ENCODE measurements at regions not wholly inside any gene's neighbourhood (a gene's known extent, or its start where the extent isn't known, plus 50 kb on each side); places are given as distances from the start of the nearest gene placed in this dataset.
"Not testable (repeated sequence)": the region's sequence is repeated elsewhere in the genome, so short reads cannot be mapped to it uniquely, and the experiment has no call there.

DNA sequence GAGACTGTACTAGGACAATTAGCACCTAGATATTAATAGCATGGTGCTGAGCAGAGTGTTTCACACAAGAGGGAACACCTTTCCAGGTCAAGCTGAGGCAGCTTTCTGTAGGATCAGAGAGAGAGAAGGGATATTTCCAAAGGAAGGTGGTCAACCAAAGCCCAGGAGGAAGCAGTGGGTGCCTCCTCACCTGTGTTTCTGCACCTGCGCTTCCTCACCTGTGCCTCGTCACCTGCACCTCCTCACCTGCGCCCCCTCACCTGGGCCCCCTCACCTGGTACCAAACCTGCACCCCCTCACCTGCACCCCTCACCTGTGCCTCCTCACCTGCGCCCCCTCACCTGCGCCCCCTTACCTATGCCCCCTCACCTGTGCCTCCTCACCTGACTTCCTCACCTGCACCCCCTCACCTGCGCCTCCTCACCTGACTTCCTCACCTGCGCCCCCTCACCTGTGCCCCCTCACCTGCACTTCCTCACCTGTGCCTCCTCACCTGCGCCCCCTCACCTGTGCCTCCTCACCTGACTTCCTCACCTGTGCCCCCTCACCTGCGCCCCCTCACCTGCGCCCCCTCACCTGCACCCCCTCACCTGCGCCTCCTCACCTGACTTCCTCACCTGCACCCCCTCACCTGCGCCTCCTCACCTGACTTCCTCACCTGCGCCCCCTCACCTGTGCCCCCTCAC is 67.9 kb downstream of the TTLL2 start:
- DNase-seq (ENCODE audit: low read depth, low spot score), result no peak

DNA sequence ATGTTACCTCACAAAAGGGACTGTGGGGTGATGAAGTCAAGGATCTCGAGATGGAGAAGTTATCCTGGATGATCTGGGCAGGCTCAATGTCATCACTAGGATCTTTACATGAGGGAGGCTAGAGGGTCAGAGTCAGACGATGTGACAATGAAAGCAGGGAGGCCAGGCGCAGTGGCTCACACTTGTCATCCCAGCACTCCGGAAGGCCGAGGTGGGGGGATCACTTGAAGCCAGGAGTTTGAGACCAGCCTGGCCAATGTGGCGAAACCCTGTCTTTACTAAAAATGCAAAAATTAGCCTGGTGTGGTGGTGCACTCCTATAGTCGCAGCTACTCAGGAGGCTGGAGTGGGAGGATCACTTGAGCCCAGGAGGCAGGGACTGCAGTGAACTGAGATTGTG is 68.8 kb downstream of the TTLL2 start:
- no peak for DNase-seq (ENCODE audit: low read depth, low spot score)

DNA sequence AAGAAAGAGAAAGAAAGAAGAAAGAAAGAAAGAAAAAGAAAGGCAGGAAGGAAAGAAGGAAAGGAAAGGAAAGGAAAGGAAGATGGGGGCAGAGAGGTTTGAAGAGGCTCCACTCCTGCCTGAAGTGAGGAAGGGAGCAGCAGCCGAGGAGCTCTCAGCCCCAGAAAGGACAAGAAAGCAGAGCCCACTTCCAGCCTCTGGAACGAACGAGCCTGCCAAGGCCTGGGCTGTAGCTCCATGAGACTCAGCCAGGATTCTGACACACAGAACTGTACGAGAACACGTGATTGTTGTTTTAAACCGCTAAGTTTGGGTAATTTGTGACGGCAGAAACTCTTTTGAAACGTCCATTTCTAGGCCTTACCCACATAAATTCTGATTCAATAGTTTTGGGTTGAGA is 69.5 kb downstream of the TTLL2 start:
- no peak for DNase-seq (ENCODE audit: low read depth, low spot score)

GRCh38 chr6:167394820-167395219 is 69.9 kb downstream of the TTLL2 start:
- no peak for DNase-seq (ENCODE audit: low read depth, low spot score)

- no peak for DNase-seq (ENCODE audit: low read depth, low spot score)
Measured at GRCh38 chr6:167396068-167396658, 71.3 kb downstream of the TTLL2 start.

DNA sequence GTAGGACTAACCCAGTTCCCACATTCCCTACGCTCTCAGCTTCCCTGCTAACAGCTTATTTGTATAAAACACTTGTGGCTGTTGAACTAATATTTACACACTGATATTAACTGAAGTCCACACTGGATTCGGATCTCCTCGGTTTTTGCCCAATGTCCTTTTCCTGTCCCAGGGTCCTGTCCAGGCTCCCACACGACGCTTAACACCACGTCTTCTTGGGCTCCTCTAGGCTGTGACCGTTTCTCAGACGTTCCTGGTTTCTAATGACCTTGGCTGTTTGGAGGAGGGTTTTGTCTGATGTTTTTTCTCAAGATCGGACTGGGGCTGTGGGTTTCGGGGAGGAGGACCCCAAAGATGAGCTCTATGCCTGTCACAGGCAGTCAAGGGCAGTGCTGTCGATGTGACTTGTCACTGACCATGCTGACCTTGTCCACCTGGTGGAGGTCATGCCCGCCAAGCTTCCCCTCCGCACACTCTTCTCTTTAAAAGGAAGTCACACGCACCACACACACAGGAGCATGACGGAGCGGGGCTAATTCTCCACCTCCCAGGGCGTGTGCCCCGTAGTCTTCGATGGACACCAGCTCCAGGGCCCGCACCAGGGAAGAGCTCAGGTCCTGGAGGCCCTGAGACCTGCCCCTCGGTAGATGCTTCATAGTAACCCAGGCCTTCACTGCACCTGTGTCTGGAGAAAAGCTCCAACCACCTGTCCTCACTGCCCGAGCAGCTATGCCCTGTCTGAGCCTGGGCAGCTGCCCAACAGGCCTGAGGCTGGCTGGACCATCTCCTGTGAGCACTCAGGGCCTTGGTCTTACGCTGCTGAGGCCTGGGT is 72.0 kb downstream of the TTLL2 start:
- DNase-seq (ENCODE audit: low read depth, low spot score), result no peak

DNA sequence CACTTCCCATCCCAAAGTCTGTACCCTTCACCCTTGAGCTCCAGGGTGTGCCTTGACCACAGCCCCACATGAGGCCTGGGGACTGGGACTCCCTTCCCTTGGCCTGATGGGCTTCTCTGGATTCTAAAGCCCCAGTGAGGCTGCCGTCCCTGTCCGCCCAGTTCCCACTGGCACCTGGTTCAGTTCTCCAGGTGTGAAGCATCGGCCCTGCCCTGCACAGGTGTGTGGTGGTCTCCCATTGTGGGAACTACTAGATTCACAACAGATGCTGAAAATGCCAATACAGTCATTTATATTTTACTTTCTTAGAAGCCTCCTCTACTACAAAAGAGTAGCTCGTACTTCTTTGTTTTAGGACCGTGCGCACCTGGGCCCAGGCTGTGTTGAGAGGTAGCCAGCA is 72.8 kb downstream of the TTLL2 start:
- DNase-seq (ENCODE audit: low read depth, low spot score), result no peak

DNA sequence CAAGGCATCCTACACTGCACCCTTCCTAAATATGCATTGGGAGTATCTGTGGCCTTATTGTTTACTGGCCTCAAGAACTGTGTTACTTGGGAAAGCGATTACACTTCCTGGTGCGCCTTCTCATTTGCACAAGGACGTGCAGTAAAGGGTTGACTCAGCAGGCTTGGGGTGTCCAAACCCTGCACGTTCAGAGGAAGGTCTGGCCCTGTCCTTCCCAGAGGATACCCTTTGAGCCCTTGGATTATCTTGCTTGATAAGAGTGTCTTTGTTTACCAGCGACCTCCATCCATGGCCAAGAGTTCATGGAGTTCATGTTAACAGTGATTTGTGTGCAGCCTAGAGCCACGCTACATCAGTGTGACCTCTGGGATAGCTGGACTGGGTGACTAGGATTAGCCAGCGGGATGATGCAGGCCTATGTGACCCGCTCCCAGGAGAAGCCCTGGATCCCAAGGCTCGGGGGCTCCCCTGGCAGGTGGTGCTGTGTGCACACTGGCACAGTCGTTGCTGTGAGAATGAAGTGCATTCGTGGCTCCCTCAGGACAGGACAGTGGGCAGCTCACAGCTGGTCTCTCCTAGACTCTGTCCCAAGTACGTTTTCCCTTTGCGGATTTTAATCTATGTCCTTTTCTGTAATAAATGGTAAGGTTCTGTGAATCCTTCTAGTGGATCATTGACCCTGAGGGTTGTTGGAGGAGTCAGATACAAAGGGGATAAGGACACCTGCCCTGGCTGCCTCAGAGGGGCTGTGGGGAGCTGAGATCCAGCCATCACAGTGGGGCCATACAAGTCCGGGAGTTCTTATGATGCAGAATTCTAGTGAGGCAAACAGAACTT is 73.5 kb downstream of the TTLL2 start:
- no peak for DNase-seq (ENCODE audit: low read depth, low spot score)

GRCh38 chr6:167399051-167399387 is 74.1 kb downstream of the TTLL2 start:
- DNase-seq (ENCODE audit: low read depth, low spot score), result no peak

DNA sequence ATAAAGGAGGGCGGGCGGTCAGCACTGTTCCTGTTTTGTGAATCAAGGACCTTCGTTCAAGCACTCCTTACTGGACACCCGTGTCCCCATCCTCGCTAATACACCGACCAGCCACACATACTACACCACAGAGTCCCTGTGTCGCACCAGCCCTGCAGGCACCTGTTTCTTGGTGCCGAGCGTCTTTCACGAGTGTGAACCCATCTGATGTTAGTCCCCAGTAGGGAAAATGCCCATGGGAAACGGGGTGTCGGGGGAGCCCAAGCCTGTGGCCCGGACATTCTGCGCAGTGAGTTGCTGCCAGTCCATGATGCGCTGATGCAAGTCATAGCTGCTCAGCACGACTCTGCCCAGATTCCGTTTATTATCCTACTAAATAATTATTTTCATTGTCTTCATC is 74.7 kb downstream of the TTLL2 start:
- DNase-seq (ENCODE audit: low read depth, low spot score), result no peak

GRCh38 chr6:167400482-167401138 is 75.7 kb downstream of the TTLL2 start:
- DNase-seq (ENCODE audit: low read depth, low spot score), result no peak

DNA sequence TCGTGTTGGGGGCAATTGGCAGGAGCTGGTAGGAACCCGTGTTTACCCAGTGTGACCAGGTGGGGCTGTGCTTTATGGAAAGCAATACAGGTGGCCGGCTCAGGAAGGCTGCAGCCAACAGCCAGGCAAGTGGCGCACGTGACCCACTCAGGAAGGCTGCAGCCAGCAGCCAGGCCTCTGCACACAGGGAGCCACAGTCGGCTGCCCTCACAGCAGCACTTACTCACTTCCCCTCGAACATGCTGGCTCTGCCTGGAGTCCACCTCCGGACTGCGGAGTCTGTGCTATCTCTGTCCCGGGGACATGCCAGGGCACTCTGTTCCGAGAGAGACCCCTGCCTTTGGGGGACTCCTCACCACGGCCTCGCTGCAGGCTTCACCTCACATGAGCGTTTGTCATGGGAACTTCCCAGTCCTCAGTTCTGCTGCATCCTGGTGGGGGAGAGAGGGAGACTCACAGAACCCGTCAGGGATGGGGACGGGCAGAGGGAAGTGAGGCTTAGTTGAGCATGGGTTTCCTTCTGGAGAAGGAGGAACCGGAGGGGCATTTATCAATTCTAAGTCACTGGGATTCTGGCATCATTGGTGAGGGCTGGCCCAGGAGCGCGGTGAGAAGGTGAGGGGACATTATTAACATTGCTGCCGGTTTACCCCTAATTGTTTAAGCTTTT is 76.8 kb downstream of the TTLL2 start:
- DNase-seq (ENCODE audit: low read depth, low spot score), result no peak

- DNase-seq (ENCODE audit: low read depth, low spot score), result no peak
Measured at GRCh38 chr6:167402195-167402686, 77.4 kb downstream of the TTLL2 start.

DNA sequence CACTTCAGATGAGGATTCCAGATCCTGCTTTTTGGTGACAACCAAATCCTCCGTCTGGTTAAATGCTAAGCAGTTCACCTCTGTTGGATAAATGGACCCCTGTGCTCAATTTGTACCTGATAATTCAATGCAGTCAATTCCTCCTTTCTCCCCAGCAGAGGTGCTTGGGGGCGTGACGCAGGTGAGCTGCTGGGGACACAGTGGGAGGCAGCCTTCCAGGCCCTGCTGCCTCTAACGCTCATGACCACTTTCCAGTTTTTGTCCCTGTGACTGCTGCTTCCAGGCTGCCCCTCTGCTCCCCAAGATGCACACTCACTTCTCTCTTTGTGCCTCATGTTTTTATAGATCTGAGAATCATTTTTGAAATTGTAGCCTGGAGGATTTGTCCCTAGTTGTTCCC is 78.5 kb downstream of the TTLL2 start:
- no peak for DNase-seq (ENCODE audit: low read depth, low spot score)

DNA sequence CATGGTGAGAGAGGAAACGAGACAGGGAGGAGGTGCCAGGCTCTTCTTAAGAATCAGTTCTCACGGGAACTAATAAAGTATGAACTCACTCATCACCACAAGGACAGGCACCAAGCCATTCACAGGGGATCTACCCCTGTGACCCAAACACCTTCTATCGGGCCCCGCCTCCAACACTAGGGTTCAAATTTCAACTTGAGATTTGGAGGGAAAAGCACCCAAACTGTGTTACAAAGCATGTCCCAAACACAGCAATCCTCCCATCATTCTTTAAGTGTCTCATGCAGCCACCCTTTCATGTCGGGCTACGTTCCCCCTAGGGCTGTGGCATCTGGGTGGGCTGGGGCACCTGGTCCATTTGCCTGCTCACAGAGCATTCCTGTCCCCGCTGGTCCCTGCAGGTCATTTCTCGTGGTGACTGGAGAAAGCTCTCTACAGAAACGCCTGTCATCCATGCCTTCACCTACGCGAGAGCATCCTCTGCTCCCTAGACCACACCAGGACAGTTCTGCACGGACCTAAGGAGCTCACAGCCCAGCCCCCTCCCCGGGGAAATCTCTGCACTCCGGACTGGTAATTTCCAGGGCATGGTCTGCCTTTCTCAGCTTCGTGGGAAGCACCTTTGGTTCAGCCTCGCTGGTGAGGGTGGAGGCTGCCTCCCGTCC is 79.6 kb downstream of the TTLL2 start:
- no peak for DNase-seq (ENCODE audit: low read depth, low spot score)

GRCh38 chr6:167405778-167406532 is 81.1 kb downstream of the TTLL2 start:
- DNase-seq (ENCODE audit: low read depth, low spot score), result no peak

- DNase-seq (ENCODE audit: low read depth, low spot score), result not testable (repeated sequence)
Measured at GRCh38 chr6:167406533-167407238, 81.8 kb downstream of the TTLL2 start.

- DNase-seq (ENCODE audit: low read depth, low spot score), result no peak
Measured at GRCh38 chr6:167407239-167408064, 82.6 kb downstream of the TTLL2 start.

Measured in iPS DF 19.7 (cell line).